ENCODE measurements at regions not wholly inside any gene's neighbourhood (a gene's known extent, or its start where the extent isn't known, plus 50 kb on each side); places are given as distances from the start of the nearest gene placed in this dataset.

GRCh38 chr1:201719812-201720521 lies 109.0 kb upstream of the IPO9 start:
- no peaks in the 10 kb centered on the region for H3K9me3 Mint-ChIP-seq
- peak overlapping the region; percentile 93 for H3K27ac Mint-ChIP-seq
- H3K36me3 Mint-ChIP-seq (ENCODE audit: low read depth): peaks cover 7% of the 10 kb centered on the region
- DNase-seq: peak; percentile 46
- peaks cover 76% of the 10 kb centered on the region for H3K4me1 Mint-ChIP-seq
- peak overlapping the region; percentile 67 for H3K4me3 Mint-ChIP-seq
- peaks cover 21% of the 10 kb centered on the region for H3K27me3 Mint-ChIP-seq (ENCODE audit: low read depth, poor library complexity)
- TF ChIP-seq CTCF (IDR thresholded peaks at IDR 0.05): no peak

- TF ChIP-seq CTCF (IDR thresholded peaks at IDR 0.05): no peak
- peaks cover 7% of the 10 kb centered on the region for H3K36me3 Mint-ChIP-seq (ENCODE audit: low read depth)
- no peaks in the 10 kb centered on the region for H3K9me3 Mint-ChIP-seq
- peaks cover 24% of the 10 kb centered on the region for H3K27me3 Mint-ChIP-seq (ENCODE audit: low read depth, poor library complexity)
- peak overlapping the region; percentile 92 for H3K27ac Mint-ChIP-seq
- H3K4me3 Mint-ChIP-seq: no peak overlapping the region
- peaks cover 80% of the 10 kb centered on the region for H3K4me1 Mint-ChIP-seq
- no peak for DNase-seq
These were observed 108.5 kb upstream of the IPO9 start for GRCh38 chr1:201720522-201720844.

- Mint-ChIP-seq H3K27ac (peak overlapping the region; percentile 93), H3K4me3 (peak overlapping the region; percentile 35)
These were observed 107.6 kb upstream of the IPO9 start for GRCh38 chr1:201721082-201722049.

GRCh38 chr1:201724039-201724765 lies 104.8 kb upstream of the IPO9 start:
- H3K27me3 Mint-ChIP-seq (ENCODE audit: low read depth, poor library complexity): peaks cover 10% of the 10 kb centered on the region
- TF ChIP-seq CTCF (IDR thresholded peaks at IDR 0.05): no peak
- no peaks in the 10 kb centered on the region for H3K9me3 Mint-ChIP-seq
- H3K27ac Mint-ChIP-seq: peak overlapping the region; percentile 90
- H3K36me3 Mint-ChIP-seq (ENCODE audit: low read depth): peaks cover 2% of the 10 kb centered on the region
- no peak for DNase-seq
- H3K4me3 Mint-ChIP-seq: no peak overlapping the region
- H3K4me1 Mint-ChIP-seq: peaks cover 49% of the 10 kb centered on the region

More at GRCh38 chr1:201721082-201722049, 107.6 kb upstream of the IPO9 start:
- no peak for DNase-seq
- peaks cover 20% of the 10 kb centered on the region for H3K27me3 Mint-ChIP-seq (ENCODE audit: low read depth, poor library complexity)
- peaks cover 71% of the 10 kb centered on the region for H3K4me1 Mint-ChIP-seq
- H3K36me3 Mint-ChIP-seq (ENCODE audit: low read depth): peaks cover 7% of the 10 kb centered on the region
- no peaks in the 10 kb centered on the region for H3K9me3 Mint-ChIP-seq
- TF ChIP-seq CTCF (IDR thresholded peaks at IDR 0.05): no peak

GRCh38 chr1:201724766-201725118 lies 104.2 kb upstream of the IPO9 start:
- TF ChIP-seq CTCF (IDR thresholded peaks at IDR 0.05): no peak
- H3K4me3 Mint-ChIP-seq: no peak overlapping the region
- H3K36me3 Mint-ChIP-seq (ENCODE audit: low read depth): no peaks in the 10 kb centered on the region
- H3K27ac Mint-ChIP-seq: peak overlapping the region; percentile 90
- peaks cover 44% of the 10 kb centered on the region for H3K4me1 Mint-ChIP-seq
- H3K9me3 Mint-ChIP-seq: no peaks in the 10 kb centered on the region
- H3K27me3 Mint-ChIP-seq (ENCODE audit: low read depth, poor library complexity): peaks cover 12% of the 10 kb centered on the region
- no peak for DNase-seq

Measured in nephron progenitor cell (in vitro differentiated cells).